ENCODE measurements at regions not wholly inside any gene's neighbourhood (a gene's known extent, or its start where the extent isn't known, plus 50 kb on each side); places are given as distances from the start of the nearest gene placed in this dataset.

DNA sequence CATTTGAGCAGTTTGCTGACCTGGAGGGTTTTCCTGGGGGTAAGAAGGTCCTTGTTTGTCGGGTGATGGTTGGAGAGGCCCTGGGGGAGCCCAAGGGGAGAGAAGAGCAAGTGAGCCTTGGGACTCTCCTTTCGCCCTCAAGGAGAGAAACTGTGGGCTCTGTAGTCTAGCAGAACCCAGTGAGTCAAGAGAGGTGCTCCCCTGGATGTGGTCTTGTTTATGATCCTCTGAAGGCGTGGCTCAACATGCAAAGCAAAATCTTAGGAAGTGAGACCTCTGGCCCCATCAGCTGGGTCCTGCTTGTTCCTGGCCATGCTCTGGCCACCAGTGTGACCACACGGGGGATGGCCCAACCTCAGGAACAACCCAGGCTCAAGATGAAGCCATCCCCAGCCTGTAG, 66.5 kb upstream of the ALX4 start:
- Histone ChIP-seq H3K9me3 (ENCODE audit: control insufficient read depth, low read depth, low read length) (no peaks in the 10 kb centered on the region), H3K4me3 (ENCODE audit: low read length) (no peak overlapping the region), H3K9ac (ENCODE audit: low read length) (no peak overlapping the region), H3K36me3 (ENCODE audit: control insufficient read depth, low read depth, low read length) (no peaks in the 10 kb centered on the region), H3K27me3 (ENCODE audit: control insufficient read depth, insufficient read depth, low read length) (no peaks in the 10 kb centered on the region), H3K27ac (ENCODE audit: low read length) (no peak overlapping the region), H3K4me1 (ENCODE audit: control insufficient read depth, low read depth, low read length) (no peaks in the 10 kb centered on the region)

DNA sequence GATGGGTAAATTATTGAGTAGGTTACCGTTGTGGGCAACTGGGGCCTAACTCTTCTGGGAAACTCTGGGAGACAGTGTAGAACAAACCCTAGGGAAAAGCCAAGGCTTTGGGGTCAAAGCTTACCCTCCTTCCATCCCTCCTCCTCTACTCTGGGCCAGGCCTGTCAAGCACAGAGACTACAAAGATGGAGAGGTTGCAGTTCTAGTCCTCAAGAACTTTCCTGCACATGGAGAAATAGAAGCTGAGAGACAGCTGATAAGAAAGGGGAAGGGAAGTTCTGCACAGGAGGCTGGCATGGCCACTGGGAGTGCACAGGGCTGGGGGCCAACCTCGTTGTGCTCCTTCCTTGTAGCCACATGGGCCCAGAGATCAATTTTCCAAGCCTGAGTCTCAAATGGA, 67.2 kb upstream of the ALX4 start:
- H3K27ac ChIP-seq (ENCODE audit: low read length) = no peak overlapping the region
- no peaks in the 10 kb centered on the region for H3K27me3 ChIP-seq (ENCODE audit: control insufficient read depth, insufficient read depth, low read length)
- H3K4me3 ChIP-seq (ENCODE audit: low read length) = no peak overlapping the region
- no peaks in the 10 kb centered on the region for H3K4me1 ChIP-seq (ENCODE audit: control insufficient read depth, low read depth, low read length)
- no peak overlapping the region for H3K9ac ChIP-seq (ENCODE audit: low read length)
- H3K36me3 ChIP-seq (ENCODE audit: control insufficient read depth, low read depth, low read length) = no peaks in the 10 kb centered on the region
- H3K9me3 ChIP-seq (ENCODE audit: control insufficient read depth, low read depth, low read length) = no peaks in the 10 kb centered on the region

DNA sequence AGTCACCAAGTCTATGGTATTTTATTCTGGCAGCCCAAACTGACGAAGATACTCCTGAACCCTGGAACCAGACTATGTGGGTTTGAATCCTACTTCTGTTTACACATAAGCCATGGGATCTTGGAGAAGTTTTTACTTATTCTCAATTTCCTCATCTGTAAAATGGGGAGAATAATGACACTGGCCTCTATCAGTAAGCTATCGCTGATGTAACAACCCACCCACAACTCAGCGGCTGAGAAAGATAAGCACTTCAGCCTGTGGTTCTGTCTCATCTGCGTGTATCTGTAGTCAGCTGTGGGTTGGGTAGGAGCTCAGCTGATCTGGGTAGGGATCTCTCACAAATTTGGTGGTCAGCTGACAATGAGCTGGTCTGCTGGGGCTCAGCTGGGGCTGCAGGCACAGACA, 68.0 kb upstream of the ALX4 start:
- no peak overlapping the region for H3K27ac ChIP-seq (ENCODE audit: low read length)
- H3K27me3 ChIP-seq (ENCODE audit: control insufficient read depth, insufficient read depth, low read length) = no peaks in the 10 kb centered on the region
- H3K4me1 ChIP-seq (ENCODE audit: control insufficient read depth, low read depth, low read length) = no peaks in the 10 kb centered on the region
- no peaks in the 10 kb centered on the region for H3K9me3 ChIP-seq (ENCODE audit: control insufficient read depth, low read depth, low read length)
- no peak overlapping the region for H3K4me3 ChIP-seq (ENCODE audit: low read length)
- H3K36me3 ChIP-seq (ENCODE audit: control insufficient read depth, low read depth, low read length) = no peaks in the 10 kb centered on the region
- H3K9ac ChIP-seq (ENCODE audit: low read length) = no peak overlapping the region

DNA sequence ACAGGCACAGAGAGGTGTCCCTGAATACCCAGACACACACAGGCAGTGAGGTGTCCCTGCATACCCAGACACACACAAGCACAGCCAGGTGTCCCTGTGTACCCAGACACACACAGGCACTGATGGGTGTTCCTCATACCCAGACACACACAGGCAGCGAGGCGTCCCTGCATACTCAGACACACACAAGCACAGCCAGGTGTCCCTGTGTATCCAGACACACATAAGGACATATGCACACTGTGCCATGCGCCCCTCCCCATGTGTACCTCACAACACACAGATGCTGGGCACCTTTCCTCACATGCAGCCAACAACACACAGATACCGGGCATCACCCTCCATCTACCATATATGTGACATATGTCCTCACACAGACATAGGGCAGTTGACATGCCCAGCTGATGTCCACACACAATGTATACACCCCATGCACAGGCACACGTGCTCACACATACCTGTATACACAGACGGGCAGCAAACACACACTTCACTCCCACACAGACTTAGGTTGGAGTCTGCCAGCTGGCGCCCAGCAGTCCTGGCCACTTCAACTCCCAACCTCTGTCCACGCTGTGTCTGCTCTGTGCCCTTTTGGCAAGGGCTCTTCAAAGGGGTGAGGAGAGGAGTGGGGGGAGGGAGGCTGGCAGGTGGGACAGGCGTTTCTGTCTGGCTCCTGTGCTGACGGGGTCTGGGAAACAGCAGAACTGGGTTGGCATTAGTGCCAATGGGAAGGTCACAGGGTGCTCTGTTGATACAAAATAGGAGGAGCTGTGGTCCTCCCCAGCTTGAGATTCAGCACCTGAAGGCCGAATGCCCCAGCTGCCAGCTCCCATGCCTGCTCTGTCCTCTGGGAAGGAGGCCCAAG, 69.4 kb upstream of the ALX4 start:
- Histone ChIP-seq H3K9me3 (ENCODE audit: control insufficient read depth, low read depth, low read length) (no peaks in the 10 kb centered on the region), H3K36me3 (ENCODE audit: control insufficient read depth, low read depth, low read length) (no peaks in the 10 kb centered on the region), H3K27ac (ENCODE audit: low read length) (no peak overlapping the region), H3K4me1 (ENCODE audit: control insufficient read depth, low read depth, low read length) (no peaks in the 10 kb centered on the region), H3K27me3 (ENCODE audit: control insufficient read depth, insufficient read depth, low read length) (no peaks in the 10 kb centered on the region), H3K9ac (ENCODE audit: low read length) (no peak overlapping the region), H3K4me3 (ENCODE audit: low read length) (no peak overlapping the region)

DNA sequence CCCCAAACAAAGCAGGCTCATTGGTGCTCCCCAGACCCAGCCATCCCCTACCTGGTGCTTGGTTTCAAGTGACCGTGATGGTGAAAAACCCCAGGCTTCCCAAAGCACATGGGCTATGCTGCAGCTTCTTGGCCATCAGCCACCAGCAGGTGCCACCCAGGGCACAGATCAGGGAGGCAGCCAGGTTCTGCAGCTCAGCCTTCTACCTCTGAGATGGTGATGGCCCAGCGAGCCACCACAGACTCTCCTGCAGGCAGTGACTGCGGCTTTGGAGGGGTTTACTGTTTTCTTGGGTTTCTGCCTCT, 70.0 kb upstream of the ALX4 start:
- H3K4me1 ChIP-seq (ENCODE audit: control insufficient read depth, low read depth, low read length) = no peaks in the 10 kb centered on the region
- H3K9ac ChIP-seq (ENCODE audit: low read length) = no peak overlapping the region
- H3K36me3 ChIP-seq (ENCODE audit: control insufficient read depth, low read depth, low read length) = no peaks in the 10 kb centered on the region
- H3K9me3 ChIP-seq (ENCODE audit: control insufficient read depth, low read depth, low read length) = no peaks in the 10 kb centered on the region
- no peak overlapping the region for H3K4me3 ChIP-seq (ENCODE audit: low read length)
- no peaks in the 10 kb centered on the region for H3K27me3 ChIP-seq (ENCODE audit: control insufficient read depth, insufficient read depth, low read length)
- no peak overlapping the region for H3K27ac ChIP-seq (ENCODE audit: low read length)

DNA sequence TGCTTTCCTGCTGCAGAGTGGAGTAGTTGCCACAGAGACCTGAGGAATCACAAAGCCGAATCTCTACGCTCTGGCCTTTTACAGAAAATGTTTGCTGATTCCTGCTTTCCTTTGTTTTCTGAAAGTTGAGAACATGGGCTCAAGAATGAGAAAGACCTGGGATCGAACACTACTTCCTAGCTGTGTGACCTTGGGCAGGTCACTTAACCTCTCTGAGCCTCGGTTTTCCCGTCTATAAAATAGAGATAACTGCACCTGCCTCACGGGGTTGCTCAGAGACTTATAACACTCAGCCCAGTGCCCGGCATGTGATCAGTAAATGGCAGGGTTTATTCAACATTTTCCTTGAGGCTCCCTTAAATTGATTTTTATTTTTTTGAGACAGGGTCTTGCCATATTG, 70.9 kb upstream of the ALX4 start:
- H3K9me3 ChIP-seq (ENCODE audit: control insufficient read depth, low read depth, low read length) = no peaks in the 10 kb centered on the region
- H3K36me3 ChIP-seq (ENCODE audit: control insufficient read depth, low read depth, low read length) = no peaks in the 10 kb centered on the region
- no peak overlapping the region for H3K27ac ChIP-seq (ENCODE audit: low read length)
- H3K9ac ChIP-seq (ENCODE audit: low read length) = no peak overlapping the region
- H3K4me3 ChIP-seq (ENCODE audit: low read length) = no peak overlapping the region
- H3K27me3 ChIP-seq (ENCODE audit: control insufficient read depth, insufficient read depth, low read length) = no peaks in the 10 kb centered on the region
- H3K4me1 ChIP-seq (ENCODE audit: control insufficient read depth, low read depth, low read length) = no peaks in the 10 kb centered on the region

DNA sequence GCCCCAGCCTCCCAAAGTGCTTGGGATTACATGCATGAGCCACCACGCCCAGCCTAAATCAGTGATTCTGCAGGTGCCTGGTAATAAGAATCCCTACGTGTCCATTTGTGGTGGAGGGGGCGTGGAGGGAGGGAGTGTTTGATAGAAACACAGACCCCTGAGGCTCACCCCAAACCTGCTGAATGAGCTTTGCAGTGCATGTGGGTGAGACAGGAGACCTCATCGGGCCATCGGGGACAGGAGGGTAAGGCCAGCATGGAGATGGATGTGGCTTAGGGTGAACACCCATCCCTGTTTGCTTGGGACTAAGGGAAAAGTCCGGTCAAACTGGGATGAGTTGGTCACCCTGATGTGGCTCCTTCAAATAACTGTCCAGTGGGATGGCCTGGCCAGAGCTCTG, 71.3 kb upstream of the ALX4 start:
- no peaks in the 10 kb centered on the region for H3K4me1 ChIP-seq (ENCODE audit: control insufficient read depth, low read depth, low read length)

DNA sequence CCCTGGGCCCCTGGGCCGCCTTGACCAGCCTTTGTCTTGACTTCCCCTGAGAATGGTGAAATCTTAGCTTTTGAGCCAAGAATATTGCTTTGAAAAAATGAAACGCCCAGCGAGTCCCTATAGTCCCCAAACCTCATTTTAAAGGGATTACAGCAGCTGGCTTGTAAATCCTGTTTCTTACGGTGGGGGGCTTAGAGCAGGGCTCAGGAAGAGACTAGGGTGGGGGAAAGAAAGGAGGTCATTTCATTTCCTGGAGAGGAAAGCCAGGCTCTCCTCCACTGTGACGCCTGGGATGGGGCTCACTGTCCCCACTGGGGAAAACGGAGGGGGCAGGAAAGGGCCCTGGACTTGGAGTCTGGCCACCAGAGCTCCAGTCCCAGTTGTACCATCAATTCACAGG, 72.2 kb upstream of the ALX4 start:
- H3K9ac ChIP-seq (ENCODE audit: low read length) = no peak overlapping the region
- H3K9me3 ChIP-seq (ENCODE audit: control insufficient read depth, low read depth, low read length) = no peaks in the 10 kb centered on the region
- no peak overlapping the region for H3K4me3 ChIP-seq (ENCODE audit: low read length)
- H3K27me3 ChIP-seq (ENCODE audit: control insufficient read depth, insufficient read depth, low read length) = no peaks in the 10 kb centered on the region
- no peak overlapping the region for H3K27ac ChIP-seq (ENCODE audit: low read length)
- no peaks in the 10 kb centered on the region for H3K4me1 ChIP-seq (ENCODE audit: control insufficient read depth, low read depth, low read length)
- no peaks in the 10 kb centered on the region for H3K36me3 ChIP-seq (ENCODE audit: control insufficient read depth, low read depth, low read length)

More for the DNA sequence above, 71.3 kb upstream of the ALX4 start:
- Histone ChIP-seq H3K9me3 (ENCODE audit: control insufficient read depth, low read depth, low read length) (no peaks in the 10 kb centered on the region), H3K36me3 (ENCODE audit: control insufficient read depth, low read depth, low read length) (no peaks in the 10 kb centered on the region), H3K27me3 (ENCODE audit: control insufficient read depth, insufficient read depth, low read length) (no peaks in the 10 kb centered on the region), H3K9ac (ENCODE audit: low read length) (no peak overlapping the region), H3K27ac (ENCODE audit: low read length) (no peak overlapping the region), H3K4me3 (ENCODE audit: low read length) (no peak overlapping the region)

DNA sequence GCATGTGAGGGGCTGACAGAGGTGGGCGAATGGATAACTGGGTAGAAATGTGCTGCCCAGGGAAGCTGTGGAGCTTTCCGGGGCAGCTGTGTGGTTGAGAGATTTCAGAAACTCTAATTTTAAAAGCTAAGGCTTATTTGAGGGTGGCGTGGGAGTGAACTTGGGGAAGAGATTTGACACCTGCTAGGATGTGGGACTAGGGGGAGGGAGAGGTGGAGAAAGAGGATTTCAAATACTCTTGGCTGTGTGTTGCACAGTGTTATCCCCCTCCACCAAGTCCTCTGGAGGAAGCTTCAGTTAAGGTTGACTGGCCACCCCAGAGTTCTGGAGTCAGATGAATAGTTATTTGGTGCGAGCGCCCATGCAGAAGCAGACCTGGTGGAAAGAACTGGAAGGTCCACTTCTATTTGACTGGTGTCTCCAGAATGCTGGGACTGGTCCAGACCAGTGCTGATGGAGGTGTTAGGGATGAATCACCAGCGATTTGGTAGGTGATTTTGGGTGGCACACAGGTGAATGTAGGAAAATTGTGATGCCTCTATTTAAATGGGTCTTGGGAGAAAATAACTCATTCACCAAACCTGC, 72.8 kb upstream of the ALX4 start:
- Histone ChIP-seq H3K9me3 (ENCODE audit: control insufficient read depth, low read depth, low read length) (no peaks in the 10 kb centered on the region), H3K4me1 (ENCODE audit: control insufficient read depth, low read depth, low read length) (no peaks in the 10 kb centered on the region), H3K27ac (ENCODE audit: low read length) (no peak overlapping the region), H3K9ac (ENCODE audit: low read length) (no peak overlapping the region), H3K36me3 (ENCODE audit: control insufficient read depth, low read depth, low read length) (no peaks in the 10 kb centered on the region), H3K27me3 (ENCODE audit: control insufficient read depth, insufficient read depth, low read length) (no peaks in the 10 kb centered on the region), H3K4me3 (ENCODE audit: low read length) (no peak overlapping the region)

DNA sequence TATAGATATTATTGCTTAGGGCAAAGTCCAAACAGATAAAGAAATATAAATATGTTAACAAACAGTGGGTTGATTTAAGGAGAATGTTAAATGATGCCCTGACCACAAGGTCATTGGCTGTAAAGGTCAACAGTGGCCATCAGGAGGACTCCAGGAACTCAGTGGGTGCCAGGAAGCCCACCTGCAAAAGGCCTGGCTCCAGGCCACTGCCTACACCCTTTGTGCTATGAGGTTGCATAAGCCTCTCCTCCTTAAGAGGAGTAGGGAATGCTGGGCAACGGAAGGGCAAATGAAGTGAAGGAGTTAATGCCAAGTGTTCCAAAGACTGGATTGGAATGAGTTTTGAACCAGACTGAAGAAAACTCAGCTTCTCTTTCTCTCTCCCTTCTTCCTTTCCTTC, 73.3 kb upstream of the ALX4 start:
- no peaks in the 10 kb centered on the region for H3K27me3 ChIP-seq (ENCODE audit: control insufficient read depth, insufficient read depth, low read length)
- no peak overlapping the region for H3K4me3 ChIP-seq (ENCODE audit: low read length)
- H3K27ac ChIP-seq (ENCODE audit: low read length) = no peak overlapping the region
- H3K9ac ChIP-seq (ENCODE audit: low read length) = no peak overlapping the region
- H3K36me3 ChIP-seq (ENCODE audit: control insufficient read depth, low read depth, low read length) = no peaks in the 10 kb centered on the region
- no peaks in the 10 kb centered on the region for H3K9me3 ChIP-seq (ENCODE audit: control insufficient read depth, low read depth, low read length)
- H3K4me1 ChIP-seq (ENCODE audit: control insufficient read depth, low read depth, low read length) = peaks cover 4% of the 10 kb centered on the region

DNA sequence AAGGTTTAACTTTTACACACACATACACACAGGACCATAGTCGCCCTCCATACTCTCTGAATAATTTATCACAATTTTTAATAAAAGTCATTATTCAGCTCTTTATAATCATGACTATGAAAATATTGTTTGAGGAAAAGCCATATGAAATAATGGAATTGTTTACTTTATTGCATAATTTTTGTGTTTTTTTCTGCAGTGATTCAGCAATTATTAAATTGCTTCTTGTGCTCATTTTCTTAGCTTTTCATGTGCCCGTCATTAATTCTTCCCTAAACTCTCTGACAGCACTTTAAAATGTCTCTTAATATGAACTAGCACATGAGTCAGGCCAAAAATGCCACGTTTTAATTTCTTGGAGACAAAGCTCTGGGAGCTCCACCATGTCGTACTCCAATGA, 77.5 kb upstream of the ALX4 start:
- H3K9ac ChIP-seq (ENCODE audit: low read length) = no peak overlapping the region
- H3K27me3 ChIP-seq (ENCODE audit: control insufficient read depth, insufficient read depth, low read length) = no peaks in the 10 kb centered on the region
- no peaks in the 10 kb centered on the region for H3K36me3 ChIP-seq (ENCODE audit: control insufficient read depth, low read depth, low read length)
- no peak overlapping the region for H3K4me3 ChIP-seq (ENCODE audit: low read length)
- no peaks in the 10 kb centered on the region for H3K9me3 ChIP-seq (ENCODE audit: control insufficient read depth, low read depth, low read length)
- no peak overlapping the region for H3K27ac ChIP-seq (ENCODE audit: low read length)
- H3K4me1 ChIP-seq (ENCODE audit: control insufficient read depth, low read depth, low read length) = peaks cover 19% of the 10 kb centered on the region

DNA sequence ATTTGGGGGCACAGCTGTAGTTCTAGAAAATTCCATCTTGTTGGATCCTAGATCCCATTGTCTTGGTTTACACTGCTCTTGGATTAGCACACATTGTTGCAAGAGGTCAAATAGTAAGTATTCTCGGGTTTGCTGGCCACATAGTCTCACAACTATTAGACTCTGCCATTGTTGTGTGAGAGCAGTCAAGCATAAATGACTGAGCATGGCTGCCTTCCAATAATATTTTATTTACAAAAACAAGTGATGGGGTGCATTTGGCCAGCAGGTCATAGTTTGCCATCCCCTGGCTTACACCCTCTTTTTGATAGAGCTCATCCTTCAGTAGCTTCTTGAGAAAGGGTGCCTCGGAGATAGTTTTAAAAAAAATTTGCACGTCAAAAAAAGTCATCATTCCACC, 77.9 kb upstream of the ALX4 start:
- no peaks in the 10 kb centered on the region for H3K27me3 ChIP-seq (ENCODE audit: control insufficient read depth, insufficient read depth, low read length)
- H3K4me3 ChIP-seq (ENCODE audit: low read length) = no peak overlapping the region
- H3K27ac ChIP-seq (ENCODE audit: low read length) = no peak overlapping the region
- no peak overlapping the region for H3K9ac ChIP-seq (ENCODE audit: low read length)
- H3K4me1 ChIP-seq (ENCODE audit: control insufficient read depth, low read depth, low read length) = peaks cover 19% of the 10 kb centered on the region
- H3K36me3 ChIP-seq (ENCODE audit: control insufficient read depth, low read depth, low read length) = no peaks in the 10 kb centered on the region
- no peaks in the 10 kb centered on the region for H3K9me3 ChIP-seq (ENCODE audit: control insufficient read depth, low read depth, low read length)
